BJ (cell line): ENCODE measurements at regions not wholly inside any gene's neighbourhood (a gene's known extent, or its start where the extent isn't known, plus 50 kb on each side); places are given as distances from the start of the nearest gene placed in this dataset.

Experiments
- CTCF ChIA-PET: fragments of 350-600 bp; formaldehyde crosslinking; extraction: SDS; loops from one replicate; lab custom pipeline; 2021; ENCODE audit warnings: antibody characterized with exemption, inconsistent platforms; lab: Yijun Ruan, JAX
- POLR2A ChIA-PET: fragments of 300-600 bp; sonication (Branson Sonifier 250); formaldehyde crosslinking; extraction: SDS; loops from one replicate; lab custom pipeline; 2021; ENCODE audit warnings: antibody characterized with exemption; lab: Charles Lee
- DNase-seq: peaks from one replicate; pipeline ENCODE4 v3.0.0-alpha.2; 2011; ENCODE audit warnings: low read depth
- H3K27me3 ChIP-seq: 2 replicates; pipeline ENCODE4 v1.6.0; 2011; ENCODE audit warnings: low read length; ENCODE audit not compliant: control insufficient read depth, insufficient read depth
- H3K36me3 ChIP-seq: 2 replicates; pipeline ENCODE4 v1.5.1; 2011; ENCODE audit warnings: low read length; ENCODE audit not compliant: control insufficient read depth, insufficient read depth
- H3K4me3 ChIP-seq: 2 replicates; pipeline ENCODE4 v1.5.1; 2011; ENCODE audit warnings: low read depth, mild to moderate bottlenecking, control low read depth, low read length
- TF ChIP-seq, protein P1 (sequence below): IDR thresholded peaks from 2 replicates; pipeline ENCODE4 v1.5.1; 2011; ENCODE audit warnings: low read depth, mild to moderate bottlenecking, control low read depth, inconsistent platforms, low read length, moderate library complexity; ENCODE audit not compliant: insufficient read depth

- Histone ChIP-seq H3K4me3 (no peak overlapping the region), H3K27me3 (no peaks in the 10 kb centered on the region), H3K36me3 (no peaks in the 10 kb centered on the region)
- TF ChIP-seq, protein P1, sequence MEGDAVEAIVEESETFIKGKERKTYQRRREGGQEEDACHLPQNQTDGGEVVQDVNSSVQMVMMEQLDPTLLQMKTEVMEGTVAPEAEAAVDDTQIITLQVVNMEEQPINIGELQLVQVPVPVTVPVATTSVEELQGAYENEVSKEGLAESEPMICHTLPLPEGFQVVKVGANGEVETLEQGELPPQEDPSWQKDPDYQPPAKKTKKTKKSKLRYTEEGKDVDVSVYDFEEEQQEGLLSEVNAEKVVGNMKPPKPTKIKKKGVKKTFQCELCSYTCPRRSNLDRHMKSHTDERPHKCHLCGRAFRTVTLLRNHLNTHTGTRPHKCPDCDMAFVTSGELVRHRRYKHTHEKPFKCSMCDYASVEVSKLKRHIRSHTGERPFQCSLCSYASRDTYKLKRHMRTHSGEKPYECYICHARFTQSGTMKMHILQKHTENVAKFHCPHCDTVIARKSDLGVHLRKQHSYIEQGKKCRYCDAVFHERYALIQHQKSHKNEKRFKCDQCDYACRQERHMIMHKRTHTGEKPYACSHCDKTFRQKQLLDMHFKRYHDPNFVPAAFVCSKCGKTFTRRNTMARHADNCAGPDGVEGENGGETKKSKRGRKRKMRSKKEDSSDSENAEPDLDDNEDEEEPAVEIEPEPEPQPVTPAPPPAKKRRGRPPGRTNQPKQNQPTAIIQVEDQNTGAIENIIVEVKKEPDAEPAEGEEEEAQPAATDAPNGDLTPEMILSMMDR, result peak; percentile 38; the same call in 1 of the 2 replicates
- no peak for DNase-seq
- CTCF ChIA-PET, result interaction anchor here (0.7 to 2.6 kb wide), 3 partner anchors 10 to 22 kb away, joined by 3 to 12 read pairs (median 4); no protein-coding TSS in a partner anchor
- POLR2A ChIA-PET, result interaction anchor here (0.6 kb wide), 1 partner anchor 14 kb away, joined by 3 read pairs; no protein-coding TSS in a partner anchor
Observed at GRCh38 chr12:46944088-46944487, 118.3 kb upstream of the SLC38A4 start.

DNA sequence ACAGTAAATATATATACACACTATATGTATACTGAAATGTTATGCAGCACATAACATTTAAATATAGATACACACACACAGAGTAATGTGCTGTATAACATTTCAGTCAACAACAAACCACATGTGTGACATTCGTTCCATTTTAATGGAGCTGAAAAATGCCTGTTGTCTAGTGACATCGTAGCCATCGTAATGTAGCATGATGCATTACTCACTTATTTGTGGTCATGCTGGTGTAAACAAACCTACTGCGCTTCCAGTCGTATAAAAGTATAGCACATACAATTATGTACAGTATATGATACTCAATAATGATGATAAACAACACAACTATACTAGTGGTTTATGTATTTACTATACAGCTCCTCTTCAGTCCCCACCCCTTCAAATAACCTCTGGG lies 119.0 kb upstream of the SLC38A4 start:
- TF ChIP-seq, protein P1, result no peak
- Histone ChIP-seq H3K27me3 (no peaks in the 10 kb centered on the region), H3K36me3 (no peaks in the 10 kb centered on the region), H3K4me3 (no peak overlapping the region)
- DNase-seq, result no peak
- POLR2A ChIA-PET, result no interaction called here
- CTCF ChIA-PET, result interaction anchor here (0.7 to 2.6 kb wide), 9 partner anchors 10 to 820 kb away, joined by 3 to 12 read pairs (median 4); no protein-coding TSS in a partner anchor

- Histone ChIP-seq H3K36me3 (no peaks in the 10 kb centered on the region), H3K27me3 (no peaks in the 10 kb centered on the region), H3K4me3 (no peak overlapping the region)
- POLR2A ChIA-PET, result no interaction called here
- TF ChIP-seq, protein P1, result no peak
- DNase-seq, result no peak
- CTCF ChIA-PET, result interaction anchor here (0.9 to 2.6 kb wide), 9 partner anchors 9 to 820 kb away, joined by 3 to 12 read pairs (median 4); no protein-coding TSS in a partner anchor
Observed at GRCh38 chr12:46945591-46945990, 119.8 kb upstream of the SLC38A4 start.

DNA sequence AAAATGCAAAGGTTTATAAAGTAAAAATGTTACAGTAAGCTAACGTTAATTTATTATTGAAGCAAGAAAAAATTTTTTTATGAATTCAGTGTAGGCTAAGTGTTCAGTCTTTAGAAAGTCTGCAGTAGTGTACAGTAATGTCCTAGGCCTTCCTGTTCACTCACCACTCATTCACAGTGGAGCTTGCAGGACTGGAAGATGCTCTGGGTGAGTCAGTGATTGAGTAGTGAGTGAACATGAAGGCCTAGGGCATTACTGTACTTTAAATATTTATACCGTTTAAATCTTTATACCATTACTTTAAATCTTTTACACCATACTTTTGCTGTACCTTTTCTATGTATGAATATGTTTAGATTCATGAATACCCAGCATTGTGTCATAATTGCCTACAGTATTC lies 120.3 kb upstream of the SLC38A4 start:
- ChIA-PET POLR2A (no interaction called here), CTCF (interaction anchor here (0.9 to 2.6 kb wide), 6 partner anchors 9 to 821 kb away, joined by 3 to 12 read pairs (median 4); no protein-coding TSS in a partner anchor)
- TF ChIP-seq, protein P1, result no peak
- H3K27me3 ChIP-seq, result no peaks in the 10 kb centered on the region
- no peaks in the 10 kb centered on the region for H3K36me3 ChIP-seq
- no peak overlapping the region for H3K4me3 ChIP-seq
- no peak for DNase-seq

GRCh38 chr12:46948936-46949545 lies 123.2 kb upstream of the SLC38A4 start:
- POLR2A ChIA-PET, result interaction anchor here (0.6 kb wide), 2 partner anchors 147 to 148 kb away, joined by 3 to 6 read pairs; no protein-coding TSS in a partner anchor
- CTCF ChIA-PET, result interaction anchor here (1.1 kb wide), 1 partner anchor 14 kb away, joined by 5 read pairs; no protein-coding TSS in a partner anchor
- no peaks in the 10 kb centered on the region for H3K36me3 ChIP-seq
- H3K27me3 ChIP-seq, result no peaks in the 10 kb centered on the region
- DNase-seq, result no peak
- H3K4me3 ChIP-seq, result no peak overlapping the region
- TF ChIP-seq, protein P1, result no peak
